ENCODE measurements at regions not wholly inside any gene's neighbourhood (a gene's known extent, or its start where the extent isn't known, plus 50 kb on each side); places are given as distances from the start of the nearest gene placed in this dataset.

GRCh38 chr2:43077876-43078275 lies 148.5 kb downstream of the ZFP36L2 start:
- Histone ChIP-seq H4K20me1 (ENCODE audit: insufficient read depth) (no peaks in the 10 kb centered on the region), H3K9me3 (ENCODE audit: low read depth) (no peaks in the 10 kb centered on the region), H3K36me3 (ENCODE audit: low read depth) (no peaks in the 10 kb centered on the region), H3K9me2 (ENCODE audit: insufficient read depth) (no peaks in the 10 kb centered on the region), H2AFZ (no peak overlapping the region), H3K27me3 (replicated peaks; ENCODE audit: insufficient read depth) (no peaks in the 10 kb centered on the region), H3F3A (ENCODE audit: insufficient read depth) (peaks cover 40% of the 10 kb centered on the region), H3K4me1 (ENCODE audit: insufficient read depth) (peaks cover 65% of the 10 kb centered on the region), H3K9ac (no peak overlapping the region), H3K4me2 (ENCODE audit: unreplicated experiment) (no peak overlapping the region), H3K4me3 (no peak overlapping the region), H3K79me2 (ENCODE audit: insufficient read depth) (no peaks in the 10 kb centered on the region), H3K27ac (0 out of 2 replicates have a peak overlapping the region, but pooled peaks have one; percentile 98)
- no peak for DNase-seq
- WGBS, 2 experiments (ENCODE audit: low coverage in 1 of 2, low lambda C conversion rate in 2 of 2, missing lambda C conversion rate in 2 of 2): 93 to 100% methylated on average over 1 of the region's 1 CpG
- in situ Hi-C loops (cut with MboI): no loop called here
- no peak for TF ChIP-seq EZH2phosphoT487 (IDR thresholded peaks at IDR 0.05; ENCODE audit: insufficient read depth, low read depth)
- TF ChIP-seq EZH2 (IDR thresholded peaks at IDR 0.05; ENCODE audit: insufficient read depth, poor library complexity, severe bottlenecking): no peak

GRCh38 chr2:43076676-43077075 lies 149.7 kb downstream of the ZFP36L2 start:
- 94 to 98% methylated on average over 5 of the region's 5 CpGs for WGBS, 2 experiments (ENCODE audit: low coverage in 1 of 2, low lambda C conversion rate in 2 of 2, missing lambda C conversion rate in 2 of 2)
- in situ Hi-C loops (cut with MboI): no loop called here
- no peaks in the 10 kb centered on the region for H3K27me3 ChIP-seq (replicated peaks; ENCODE audit: insufficient read depth)

GRCh38 chr2:43075811-43076585 lies 150.4 kb downstream of the ZFP36L2 start:
- H3K27ac ChIP-seq: peak overlapping the region; percentile 98
- H3K9ac ChIP-seq: peak overlapping the region; percentile 73
- peaks cover 61% of the 10 kb centered on the region for H3K4me1 ChIP-seq (ENCODE audit: insufficient read depth)
- in situ Hi-C loops (cut with MboI): no loop called here
- no peaks in the 10 kb centered on the region for H4K20me1 ChIP-seq (ENCODE audit: insufficient read depth)
- H2AFZ ChIP-seq: no peak overlapping the region
- H3K9me3 ChIP-seq (ENCODE audit: low read depth): no peaks in the 10 kb centered on the region
- H3K9me2 ChIP-seq (ENCODE audit: insufficient read depth): no peaks in the 10 kb centered on the region
- no peak overlapping the region for H3K4me3 ChIP-seq
- H3K36me3 ChIP-seq (ENCODE audit: low read depth): no peaks in the 10 kb centered on the region
- peak overlapping the region; percentile 55 for H3K4me2 ChIP-seq (ENCODE audit: unreplicated experiment)
- no peaks in the 10 kb centered on the region for H3K79me2 ChIP-seq (ENCODE audit: insufficient read depth)
- peak; percentile 89 for DNase-seq
- TF ChIP-seq EZH2 (IDR thresholded peaks at IDR 0.05; ENCODE audit: insufficient read depth, poor library complexity, severe bottlenecking) (no peak), EZH2phosphoT487 (IDR thresholded peaks at IDR 0.05; ENCODE audit: insufficient read depth, low read depth) (no peak)
- H3K27me3 ChIP-seq (replicated peaks; ENCODE audit: insufficient read depth): no peaks in the 10 kb centered on the region
- WGBS, 2 experiments (ENCODE audit: low coverage in 1 of 2, low lambda C conversion rate in 2 of 2, missing lambda C conversion rate in 2 of 2): 96 to 98% methylated on average over 3 of the region's 3 CpGs
- H3F3A ChIP-seq (ENCODE audit: insufficient read depth): peaks cover 39% of the 10 kb centered on the region

More at GRCh38 chr2:43076676-43077075, 149.7 kb downstream of the ZFP36L2 start:
- H3F3A ChIP-seq (ENCODE audit: insufficient read depth): peaks cover 39% of the 10 kb centered on the region
- no peaks in the 10 kb centered on the region for H4K20me1 ChIP-seq (ENCODE audit: insufficient read depth)
- H3K9me2 ChIP-seq (ENCODE audit: insufficient read depth): no peaks in the 10 kb centered on the region
- H3K9ac ChIP-seq: no peak overlapping the region
- no peak for DNase-seq
- no peak overlapping the region for H2AFZ ChIP-seq
- H3K4me2 ChIP-seq (ENCODE audit: unreplicated experiment): no peak overlapping the region
- TF ChIP-seq EZH2phosphoT487 (IDR thresholded peaks at IDR 0.05; ENCODE audit: insufficient read depth, low read depth): no peak
- TF ChIP-seq EZH2 (IDR thresholded peaks at IDR 0.05; ENCODE audit: insufficient read depth, poor library complexity, severe bottlenecking): no peak
- no peaks in the 10 kb centered on the region for H3K79me2 ChIP-seq (ENCODE audit: insufficient read depth)
- H3K4me3 ChIP-seq: no peak overlapping the region
- no peaks in the 10 kb centered on the region for H3K9me3 ChIP-seq (ENCODE audit: low read depth)
- no peaks in the 10 kb centered on the region for H3K36me3 ChIP-seq (ENCODE audit: low read depth)
- H3K4me1 ChIP-seq (ENCODE audit: insufficient read depth): peaks cover 57% of the 10 kb centered on the region
- H3K27ac ChIP-seq: peak overlapping the region; percentile 98

GRCh38 chr2:43075054-43075593 lies 151.3 kb downstream of the ZFP36L2 start:
- Histone ChIP-seq H3K4me1 (ENCODE audit: insufficient read depth) (peaks cover 61% of the 10 kb centered on the region), H3K4me3 (no peak overlapping the region), H3F3A (ENCODE audit: insufficient read depth) (peaks cover 39% of the 10 kb centered on the region), H4K20me1 (ENCODE audit: insufficient read depth) (no peaks in the 10 kb centered on the region), H3K9me2 (ENCODE audit: insufficient read depth) (no peaks in the 10 kb centered on the region), H3K9ac (peak overlapping the region; percentile 73), H2AFZ (no peak overlapping the region), H3K4me2 (ENCODE audit: unreplicated experiment) (peak overlapping the region; percentile 55), H3K9me3 (ENCODE audit: low read depth) (no peaks in the 10 kb centered on the region), H3K27ac (peak overlapping the region; percentile 98), H3K36me3 (ENCODE audit: low read depth) (no peaks in the 10 kb centered on the region), H3K79me2 (ENCODE audit: insufficient read depth) (no peaks in the 10 kb centered on the region), H3K27me3 (replicated peaks; ENCODE audit: insufficient read depth) (no peaks in the 10 kb centered on the region)
- TF ChIP-seq EZH2phosphoT487 (IDR thresholded peaks at IDR 0.05; ENCODE audit: insufficient read depth, low read depth): no peak
- no peak for TF ChIP-seq EZH2 (IDR thresholded peaks at IDR 0.05; ENCODE audit: insufficient read depth, poor library complexity, severe bottlenecking)
- DNase-seq: peak; percentile 98
- in situ Hi-C loops (cut with MboI): no loop called here
- 1% methylated on average over 4 of the region's 4 CpGs for WGBS, 2 experiments (ENCODE audit: low coverage in 1 of 2, low lambda C conversion rate in 2 of 2, missing lambda C conversion rate in 2 of 2)
